ENCODE measurements at regions not wholly inside any gene's neighbourhood (a gene's known extent, or its start where the extent isn't known, plus 50 kb on each side); places are given as distances from the start of the nearest gene placed in this dataset.

GRCh38 chr13:64672751-64673150 lies 2557.4 kb downstream of the PCDH9 start:
- H3K4me3 ChIP-seq (ENCODE audit: low read depth, low read length) = no peak overlapping the region
- TF ChIP-seq, protein P1, sequence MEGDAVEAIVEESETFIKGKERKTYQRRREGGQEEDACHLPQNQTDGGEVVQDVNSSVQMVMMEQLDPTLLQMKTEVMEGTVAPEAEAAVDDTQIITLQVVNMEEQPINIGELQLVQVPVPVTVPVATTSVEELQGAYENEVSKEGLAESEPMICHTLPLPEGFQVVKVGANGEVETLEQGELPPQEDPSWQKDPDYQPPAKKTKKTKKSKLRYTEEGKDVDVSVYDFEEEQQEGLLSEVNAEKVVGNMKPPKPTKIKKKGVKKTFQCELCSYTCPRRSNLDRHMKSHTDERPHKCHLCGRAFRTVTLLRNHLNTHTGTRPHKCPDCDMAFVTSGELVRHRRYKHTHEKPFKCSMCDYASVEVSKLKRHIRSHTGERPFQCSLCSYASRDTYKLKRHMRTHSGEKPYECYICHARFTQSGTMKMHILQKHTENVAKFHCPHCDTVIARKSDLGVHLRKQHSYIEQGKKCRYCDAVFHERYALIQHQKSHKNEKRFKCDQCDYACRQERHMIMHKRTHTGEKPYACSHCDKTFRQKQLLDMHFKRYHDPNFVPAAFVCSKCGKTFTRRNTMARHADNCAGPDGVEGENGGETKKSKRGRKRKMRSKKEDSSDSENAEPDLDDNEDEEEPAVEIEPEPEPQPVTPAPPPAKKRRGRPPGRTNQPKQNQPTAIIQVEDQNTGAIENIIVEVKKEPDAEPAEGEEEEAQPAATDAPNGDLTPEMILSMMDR (IDR thresholded peaks at IDR 0.05; ENCODE audit: borderline replicate concordance, insufficient read depth, low read depth, low read length) = no peak

DNA sequence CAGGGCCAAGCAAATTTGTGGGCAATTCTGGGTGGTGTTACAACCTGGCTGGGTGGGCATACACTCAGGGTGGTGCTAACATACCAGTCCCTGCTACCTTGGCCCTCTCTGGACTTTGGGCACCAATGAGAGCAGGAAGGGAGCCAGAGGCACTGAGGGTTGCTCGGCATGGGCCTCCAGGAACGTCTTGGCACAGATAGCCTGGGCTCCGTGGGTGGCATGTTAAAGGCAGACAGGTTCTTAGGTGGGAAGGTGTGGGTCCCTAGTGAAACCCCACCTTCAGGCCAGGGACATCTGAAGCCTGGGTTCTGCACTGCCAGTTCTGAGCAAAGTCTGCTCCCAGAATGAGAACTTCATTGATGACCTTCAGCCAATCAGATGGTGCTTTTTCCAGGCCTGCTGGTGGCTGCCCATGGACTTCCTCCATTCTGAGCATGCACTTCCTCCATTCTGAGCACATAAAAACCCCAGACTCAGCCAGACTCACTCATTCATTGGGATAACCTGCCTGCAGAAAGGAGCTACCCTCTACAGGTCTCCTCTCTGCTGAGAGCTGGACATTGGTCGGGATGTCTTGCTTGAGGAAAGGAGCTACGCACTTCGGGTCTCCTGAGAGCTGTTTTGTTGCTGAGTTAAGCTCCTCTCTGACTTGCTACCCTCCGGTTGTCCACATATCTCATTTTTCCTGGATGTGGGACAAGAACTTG lies 2567.1 kb downstream of the PCDH9 start:
- H3K4me3 ChIP-seq (ENCODE audit: low read depth, low read length) = no peak overlapping the region
- TF ChIP-seq, protein P1 (IDR thresholded peaks at IDR 0.05; ENCODE audit: borderline replicate concordance, insufficient read depth, low read depth, low read length) = no peak

DNA sequence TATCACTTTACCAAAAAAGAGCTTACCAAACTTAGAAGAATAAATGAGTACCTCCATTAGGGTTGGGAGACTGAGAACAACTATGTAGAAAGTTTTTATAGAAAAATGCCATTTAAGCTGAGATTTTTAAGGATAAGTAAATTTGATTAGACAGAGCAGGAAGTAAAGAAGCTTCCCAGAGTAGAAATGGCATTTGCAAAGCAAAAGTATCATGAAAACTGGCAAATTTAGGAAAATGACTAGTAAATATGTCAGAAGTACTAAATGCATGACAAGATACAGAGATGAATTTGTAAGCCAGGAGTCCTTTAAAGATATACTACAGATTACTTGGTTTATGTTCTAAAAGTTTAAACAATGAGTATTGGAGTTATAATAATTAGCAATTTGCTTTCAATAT lies 2581.8 kb downstream of the PCDH9 start:
- H3K4me3 ChIP-seq (ENCODE audit: low read depth, low read length) = no peak overlapping the region
- TF ChIP-seq, protein P1 (IDR thresholded peaks at IDR 0.05; ENCODE audit: borderline replicate concordance, insufficient read depth, low read depth, low read length) = no peak

- no peak overlapping the region for H3K4me3 ChIP-seq (ENCODE audit: low read depth, low read length)
- TF ChIP-seq, protein P1 (IDR thresholded peaks at IDR 0.05; ENCODE audit: borderline replicate concordance, insufficient read depth, low read depth, low read length) = no peak
These were observed 2587.1 kb downstream of the PCDH9 start for GRCh38 chr13:64643066-64643465.

GRCh38 chr13:64640002-64640401 lies 2590.1 kb downstream of the PCDH9 start:
- TF ChIP-seq, protein P1 (IDR thresholded peaks at IDR 0.05; ENCODE audit: borderline replicate concordance, insufficient read depth, low read depth, low read length) = no peak
- H3K4me3 ChIP-seq (ENCODE audit: low read depth, low read length) = no peak overlapping the region

- H3K4me3 ChIP-seq (ENCODE audit: low read depth, low read length) = no peak overlapping the region
- TF ChIP-seq, protein P1 (IDR thresholded peaks at IDR 0.05; ENCODE audit: borderline replicate concordance, insufficient read depth, low read depth, low read length) = no peak
These were observed 2590.9 kb downstream of the PCDH9 start for GRCh38 chr13:64639206-64639605.

GRCh38 chr13:64633948-64634347 lies 2596.2 kb downstream of the PCDH9 start:
- TF ChIP-seq, protein P1 (IDR thresholded peaks at IDR 0.05; ENCODE audit: borderline replicate concordance, insufficient read depth, low read depth, low read length) = no peak
- no peak overlapping the region for H3K4me3 ChIP-seq (ENCODE audit: low read depth, low read length)
